ENCODE measurements at regions not wholly inside any gene's neighbourhood (a gene's known extent, or its start where the extent isn't known, plus 50 kb on each side); places are given as distances from the start of the nearest gene placed in this dataset.

- ChIA-PET CTCF (ENCODE audit: low intra/inter-chr PET ratio) (no interaction called here), POLR2A (no interaction called here)
- no peak for DNase-seq (ENCODE audit: extremely low read depth in 1 of 4, low spot score in 3 of 4)
- H3K4me2 ChIP-seq (ENCODE audit: insufficient read depth, low read length): no peak overlapping the region
- H3K9me1 ChIP-seq (ENCODE audit: control insufficient read depth, insufficient read depth, low read length): no peaks in the 10 kb centered on the region
- H3K36me3 ChIP-seq (ENCODE audit: control insufficient read depth, insufficient read depth, low read length): no peaks in the 10 kb centered on the region
- H3K9ac ChIP-seq (ENCODE audit: insufficient read depth in 1 of 2, low read depth in 2 of 2, low read length in 2 of 2): no peak overlapping the region
- no peaks in the 10 kb centered on the region for H3K79me2 ChIP-seq (ENCODE audit: control insufficient read depth, insufficient read depth, low read length)
- no peak overlapping the region for H2AFZ ChIP-seq (ENCODE audit: low read depth, low read length)
- intact Hi-C loops (cut with micrococcal nuclease): no loop called here
- no peak for FAIRE-seq
- no TSS peak for BruUV-seq (replicated peaks)
- H3K27ac ChIP-seq (ENCODE audit: extremely low read depth, low read depth, low read length): no peak overlapping the region
- peaks cover 5% of the 10 kb centered on the region; the same call in 1 of the 2 replicates for H3K9me3 ChIP-seq (replicated peaks; ENCODE audit: control insufficient read depth, insufficient read depth, low read depth, low read length)
- H4K20me1 ChIP-seq (replicated peaks; ENCODE audit: control insufficient read depth, insufficient read depth, low read length): no peaks in the 10 kb centered on the region
- TF ChIP-seq HOXB6 (CRISPR knock-in tag; IDR thresholded peaks at IDR 0.05; ENCODE audit: borderline replicate concordance) (no peak), PHF21A (IDR thresholded peaks at IDR 0.05; ENCODE audit: borderline replicate concordance, low read depth) (no peak), ZBED1 (IDR thresholded peaks at IDR 0.05) (no peak), NFIC (IDR thresholded peaks at IDR 0.05) (peak; percentile 20; the same call in 1 of the 2 replicates), ZNF780A (CRISPR knock-in tag; IDR thresholded peaks at IDR 0.05) (no peak), SAFB (IDR thresholded peaks at IDR 0.05; ENCODE audit: borderline replicate concordance, low read depth, low read length) (no peak), RNF2 (IDR thresholded peaks at IDR 0.05) (no peak), SIX5 (IDR thresholded peaks at IDR 0.05; ENCODE audit: borderline replicate concordance in 1 of 2, insufficient read depth in 1 of 2, low read depth in 1 of 2, low read length in 2 of 2) (no peak), MGA (IDR thresholded peaks at IDR 0.05) (no peak)
- no peaks in the 10 kb centered on the region for H3K4me1 ChIP-seq (replicated peaks in 1 of 2; ENCODE audit: control insufficient read depth in 2 of 2, insufficient read depth in 2 of 2, low read length in 2 of 2)
- ATAC-seq: no peak
- in situ Hi-C loops (cut with MboI): no loop called here
- no peaks in the 10 kb centered on the region for H3K27me3 ChIP-seq (ENCODE audit: control insufficient read depth in 2 of 2, insufficient read depth in 2 of 2, low read length in 2 of 2)
- 0% methylated on average over 7 of the region's 7 CpGs for WGBS (ENCODE audit: insufficient coverage, low coverage, missing lambda C conversion rate)
- no peak overlapping the region for H3K4me3 ChIP-seq
These were observed 133.3 kb upstream of the CHL1 start for GRCh38 chr3:63095-63765.

Measured in K562 (cell line).